ENCODE measurements at regions not wholly inside any gene's neighbourhood (a gene's known extent, or its start where the extent isn't known, plus 50 kb on each side); places are given as distances from the start of the nearest gene placed in this dataset.

GRCh38 chr11:91880660-91881059, 344.0 kb upstream of the FAT3 start:
- H3K4me3 ChIP-seq (replicated peaks in 1 of 3; ENCODE audit: insufficient read depth in 1 of 3, low read depth in 1 of 3, low read length in 3 of 3) = no peak overlapping the region
- CTCF ChIA-PET = no interaction called here
- DNase-seq (ENCODE audit: low read depth, low spot score) = no peak
- no peaks in the 10 kb centered on the region for H3K4me1 ChIP-seq (ENCODE audit: control insufficient read depth, extremely low read depth, insufficient read depth, low read length)
- H3K27me3 ChIP-seq (ENCODE audit: control insufficient read depth in 2 of 2, insufficient read depth in 2 of 2, low read length in 2 of 2) = no peaks in the 10 kb centered on the region
- H3K36me3 ChIP-seq (ENCODE audit: control insufficient read depth in 2 of 2, extremely low read depth in 1 of 2, insufficient read depth in 2 of 2, low read length in 2 of 2) = no peaks in the 10 kb centered on the region
- no peak overlapping the region for H3K27ac ChIP-seq (ENCODE audit: insufficient read depth, low read depth, low read length)
- POLR2A ChIA-PET = no interaction called here
- no peak overlapping the region for H3K4me2 ChIP-seq (ENCODE audit: insufficient read depth, low read length)
- no TSS peak for BruUV-seq (replicated peaks)
- H3K9ac ChIP-seq (replicated peaks; ENCODE audit: extremely low read depth, insufficient read depth, low read length) = no peak overlapping the region
- no peak overlapping the region for H2AFZ ChIP-seq (ENCODE audit: low read depth, low read length)
- H3K79me2 ChIP-seq (ENCODE audit: control insufficient read depth, insufficient read depth, low read length) = no peaks in the 10 kb centered on the region
- H4K20me1 ChIP-seq (replicated peaks; ENCODE audit: control insufficient read depth, extremely low read depth, insufficient read depth, low read length) = no peaks in the 10 kb centered on the region
- H3K9me1 ChIP-seq (replicated peaks; ENCODE audit: control insufficient read depth, extremely low read depth, insufficient read depth, low read length) = no peaks in the 10 kb centered on the region
- no peak for FAIRE-seq
- intact Hi-C loops (cut with micrococcal nuclease) = no loop called here
- dilution Hi-C loops (cut with MboI; ENCODE audit: extremely low pct_ligation_motif_present, low sequenced_read_pairs) = no loop called here
- no peaks in the 10 kb centered on the region for H3K9me3 ChIP-seq (replicated peaks; ENCODE audit: control insufficient read depth, insufficient read depth, low read length)
- no peak for TF ChIP-seq EZH2 (IDR thresholded peaks at IDR 0.05; ENCODE audit: borderline replicate concordance, low read depth, low read length, severe bottlenecking)
- no peak for TF ChIP-seq MAX (IDR thresholded peaks at IDR 0.05; ENCODE audit: insufficient read depth, insufficient read length)
- no peak for TF ChIP-seq POLR2A (IDR thresholded peaks at IDR 0.05; ENCODE audit: low read depth, low read length)
- no peak for TF ChIP-seq MYC (IDR thresholded peaks at IDR 0.05; ENCODE audit: low read depth, low read length)

GRCh38 chr11:91876746-91877145, 347.9 kb upstream of the FAT3 start:
- TF ChIP-seq POLR2AphosphoS5 (IDR thresholded peaks at IDR 0.05; ENCODE audit: insufficient read depth, low read depth, low read length) = no peak
- TF ChIP-seq JUN (IDR thresholded peaks at IDR 0.05; ENCODE audit: borderline replicate concordance, insufficient read depth, insufficient read length, low read depth) = no peak
- no peak for TF ChIP-seq MYC (IDR thresholded peaks at IDR 0.05; ENCODE audit: low read depth, low read length)
- TF ChIP-seq CTCF (IDR thresholded peaks at IDR 0.05; ENCODE audit: extremely low read depth in 1 of 2, insufficient read depth in 1 of 2, low read depth in 1 of 2, low read length in 2 of 2) = no peak
- no peak for TF ChIP-seq FOS (IDR thresholded peaks at IDR 0.05; ENCODE audit: borderline replicate concordance, insufficient read depth, low read length)
- no peak for TF ChIP-seq EZH2 (IDR thresholded peaks at IDR 0.05; ENCODE audit: borderline replicate concordance, low read depth, low read length, severe bottlenecking)
- no peak for TF ChIP-seq GATA2 (IDR thresholded peaks at IDR 0.05; ENCODE audit: insufficient read depth, insufficient read length, low read depth, low read length)
- Histone ChIP-seq H3K36me3 (ENCODE audit: control insufficient read depth in 2 of 2, extremely low read depth in 1 of 2, insufficient read depth in 2 of 2, low read length in 2 of 2) (no peaks in the 10 kb centered on the region), H3K27me3 (ENCODE audit: control insufficient read depth in 2 of 2, insufficient read depth in 2 of 2, low read length in 2 of 2) (no peaks in the 10 kb centered on the region), H3K9me3 (replicated peaks; ENCODE audit: control insufficient read depth, insufficient read depth, low read length) (no peaks in the 10 kb centered on the region), H3K9me1 (replicated peaks; ENCODE audit: control insufficient read depth, extremely low read depth, insufficient read depth, low read length) (no peaks in the 10 kb centered on the region), H3K4me3 (replicated peaks in 1 of 3; ENCODE audit: insufficient read depth in 1 of 3, low read depth in 1 of 3, low read length in 3 of 3) (no peak overlapping the region), H3K9ac (replicated peaks; ENCODE audit: extremely low read depth, insufficient read depth, low read length) (no peak overlapping the region), H2AFZ (ENCODE audit: low read depth, low read length) (no peak overlapping the region), H4K20me1 (replicated peaks; ENCODE audit: control insufficient read depth, extremely low read depth, insufficient read depth, low read length) (no peaks in the 10 kb centered on the region), H3K4me1 (ENCODE audit: control insufficient read depth, extremely low read depth, insufficient read depth, low read length) (peaks cover 4% of the 10 kb centered on the region), H3K79me2 (ENCODE audit: control insufficient read depth, insufficient read depth, low read length) (no peaks in the 10 kb centered on the region), H3K27ac (ENCODE audit: insufficient read depth, low read depth, low read length) (no peak overlapping the region), H3K4me2 (ENCODE audit: insufficient read depth, low read length) (no peak overlapping the region)
- no peak for FAIRE-seq
- BruUV-seq (replicated peaks) = no TSS peak
- no peak for DNase-seq (ENCODE audit: low read depth, low spot score)
- dilution Hi-C loops (cut with MboI; ENCODE audit: extremely low pct_ligation_motif_present, low sequenced_read_pairs) = no loop called here
- intact Hi-C loops (cut with micrococcal nuclease) = no loop called here
- ChIA-PET CTCF (no interaction called here), POLR2A (no interaction called here)

All from endothelial cell of umbilical vein (primary cell).